PFSK-1 (cell line): ENCODE measurements at regions not wholly inside any gene's neighbourhood (a gene's known extent, or its start where the extent isn't known, plus 50 kb on each side); places are given as distances from the start of the nearest gene placed in this dataset.

ENCODE experiments used
- FOXP2 ChIP-seq: optimal IDR thresholded peaks from 2 replicates; pipeline ENCODE3; 2011; ENCODE audit warnings: borderline replicate concordance, control low read depth, inconsistent platforms; ENCODE audit not compliant: insufficient read depth; ENCODE audit errors: extremely low read length, extremely low read depth
- POLR2AphosphoS5 ChIP-seq: IDR thresholded peaks from 2 replicates; pipeline ENCODE4 v1.6.1; 2012; ENCODE audit warnings: low read depth, mild to moderate bottlenecking, control low read depth, low read length, moderate library complexity
- SIN3A ChIP-seq: IDR thresholded peaks from 2 replicates; pipeline ENCODE4 v1.6.1; 2012; ENCODE audit warnings: mild to moderate bottlenecking, low read length, moderate library complexity, borderline replicate concordance; ENCODE audit not compliant: insufficient read depth
- TAF1 ChIP-seq: IDR thresholded peaks from 2 replicates; pipeline ENCODE4 v1.6.1; 2012; ENCODE audit warnings: low read length, control low read depth, borderline replicate concordance; ENCODE audit not compliant: insufficient read depth
- TF ChIP-seq, protein P1 (sequence below), 2 experiments: IDR thresholded peaks; 2 replicates each; pipeline versions ENCODE4 v1.6.1 to v1.8.0; 2011 to 2012; ENCODE audit warnings: low read depth in 2 of 2, low read length in 2 of 2, control low read depth in 1 of 2, inconsistent platforms in 1 of 2, mild to moderate bottlenecking in 1 of 2, moderate library complexity in 1 of 2; ENCODE audit not compliant: insufficient read depth in 1 of 2

DNA sequence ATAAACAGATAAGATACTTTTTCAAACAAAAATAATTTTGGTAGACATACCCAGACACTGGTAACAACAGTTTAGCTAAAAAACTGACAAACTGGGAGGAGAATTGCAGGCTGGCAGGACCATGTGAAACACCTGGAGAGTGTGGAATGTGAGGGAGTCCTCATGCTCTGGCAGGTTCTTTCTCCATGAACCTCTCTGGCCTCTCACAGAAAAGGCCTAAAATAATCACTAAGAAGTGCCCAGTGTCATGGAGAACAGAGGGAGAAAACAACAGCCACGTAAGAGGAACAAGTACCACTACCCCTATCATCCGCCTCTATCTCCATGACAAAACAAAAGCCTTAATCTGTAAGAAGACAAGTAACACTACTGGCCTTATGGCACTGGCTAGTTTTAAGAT is 1227.5 kb upstream of the CDH9 start:
- TF ChIP-seq TAF1: no peak
- no peak for TF ChIP-seq POLR2AphosphoS5
- TF ChIP-seq, protein P1, sequence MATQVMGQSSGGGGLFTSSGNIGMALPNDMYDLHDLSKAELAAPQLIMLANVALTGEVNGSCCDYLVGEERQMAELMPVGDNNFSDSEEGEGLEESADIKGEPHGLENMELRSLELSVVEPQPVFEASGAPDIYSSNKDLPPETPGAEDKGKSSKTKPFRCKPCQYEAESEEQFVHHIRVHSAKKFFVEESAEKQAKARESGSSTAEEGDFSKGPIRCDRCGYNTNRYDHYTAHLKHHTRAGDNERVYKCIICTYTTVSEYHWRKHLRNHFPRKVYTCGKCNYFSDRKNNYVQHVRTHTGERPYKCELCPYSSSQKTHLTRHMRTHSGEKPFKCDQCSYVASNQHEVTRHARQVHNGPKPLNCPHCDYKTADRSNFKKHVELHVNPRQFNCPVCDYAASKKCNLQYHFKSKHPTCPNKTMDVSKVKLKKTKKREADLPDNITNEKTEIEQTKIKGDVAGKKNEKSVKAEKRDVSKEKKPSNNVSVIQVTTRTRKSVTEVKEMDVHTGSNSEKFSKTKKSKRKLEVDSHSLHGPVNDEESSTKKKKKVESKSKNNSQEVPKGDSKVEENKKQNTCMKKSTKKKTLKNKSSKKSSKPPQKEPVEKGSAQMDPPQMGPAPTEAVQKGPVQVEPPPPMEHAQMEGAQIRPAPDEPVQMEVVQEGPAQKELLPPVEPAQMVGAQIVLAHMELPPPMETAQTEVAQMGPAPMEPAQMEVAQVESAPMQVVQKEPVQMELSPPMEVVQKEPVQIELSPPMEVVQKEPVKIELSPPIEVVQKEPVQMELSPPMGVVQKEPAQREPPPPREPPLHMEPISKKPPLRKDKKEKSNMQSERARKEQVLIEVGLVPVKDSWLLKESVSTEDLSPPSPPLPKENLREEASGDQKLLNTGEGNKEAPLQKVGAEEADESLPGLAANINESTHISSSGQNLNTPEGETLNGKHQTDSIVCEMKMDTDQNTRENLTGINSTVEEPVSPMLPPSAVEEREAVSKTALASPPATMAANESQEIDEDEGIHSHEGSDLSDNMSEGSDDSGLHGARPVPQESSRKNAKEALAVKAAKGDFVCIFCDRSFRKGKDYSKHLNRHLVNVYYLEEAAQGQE (IDR thresholded peaks at IDR 0.05; ENCODE audit: insufficient read depth in 1 of 2, low read depth in 2 of 2, low read length in 2 of 2): no peak
- TF ChIP-seq FOXP2: no peak
- TF ChIP-seq SIN3A: no peak

DNA sequence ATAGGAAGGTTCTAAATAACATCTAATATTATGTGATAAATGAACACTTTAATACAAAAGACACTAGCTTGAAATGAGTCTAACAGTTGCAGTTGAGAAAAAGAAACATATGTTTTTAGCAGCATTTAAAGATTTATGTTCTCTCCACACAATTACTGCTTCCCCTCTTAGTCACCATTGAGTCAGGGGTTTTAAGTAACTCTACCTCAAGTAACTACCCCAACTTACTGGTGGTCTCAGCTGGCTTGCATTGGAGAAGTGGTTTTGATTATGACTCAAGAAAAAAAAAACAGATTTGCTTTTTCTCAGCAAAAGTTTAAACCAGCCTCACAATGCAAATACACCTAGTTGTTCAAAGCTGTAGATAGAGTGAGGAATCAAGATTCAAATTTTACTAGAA is 1216.5 kb upstream of the CDH9 start:
- TF ChIP-seq FOXP2 (no peak), TAF1 (no peak), SIN3A (no peak), POLR2AphosphoS5 (no peak)
- TF ChIP-seq, protein P1 (IDR thresholded peaks at IDR 0.05; ENCODE audit: insufficient read depth in 1 of 2, low read depth in 2 of 2, low read length in 2 of 2): no peak

DNA sequence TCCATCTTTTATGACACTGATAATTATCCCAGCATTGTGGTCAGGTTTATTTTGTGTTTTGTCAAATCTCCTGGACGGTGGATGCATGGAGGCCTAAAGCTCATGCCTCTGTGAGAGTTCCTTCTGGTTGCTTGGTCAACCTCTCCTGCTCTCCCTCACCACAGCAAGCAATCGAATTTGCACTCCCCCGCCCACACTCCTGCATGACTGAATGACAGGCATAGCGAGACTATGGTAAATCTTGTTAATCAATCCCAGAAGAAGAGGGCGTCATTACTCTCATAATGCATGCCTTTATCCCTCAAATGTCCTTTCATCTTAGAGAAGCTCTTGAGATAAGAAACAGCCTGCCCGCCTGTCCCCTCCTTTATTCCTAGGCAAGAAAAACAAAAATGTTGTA is 1215.0 kb upstream of the CDH9 start:
- TF ChIP-seq TAF1 (no peak), POLR2AphosphoS5 (no peak), SIN3A (no peak), FOXP2 (no peak)
- TF ChIP-seq, protein P1 (IDR thresholded peaks at IDR 0.05; ENCODE audit: insufficient read depth in 1 of 2, low read depth in 2 of 2, low read length in 2 of 2): no peak

DNA sequence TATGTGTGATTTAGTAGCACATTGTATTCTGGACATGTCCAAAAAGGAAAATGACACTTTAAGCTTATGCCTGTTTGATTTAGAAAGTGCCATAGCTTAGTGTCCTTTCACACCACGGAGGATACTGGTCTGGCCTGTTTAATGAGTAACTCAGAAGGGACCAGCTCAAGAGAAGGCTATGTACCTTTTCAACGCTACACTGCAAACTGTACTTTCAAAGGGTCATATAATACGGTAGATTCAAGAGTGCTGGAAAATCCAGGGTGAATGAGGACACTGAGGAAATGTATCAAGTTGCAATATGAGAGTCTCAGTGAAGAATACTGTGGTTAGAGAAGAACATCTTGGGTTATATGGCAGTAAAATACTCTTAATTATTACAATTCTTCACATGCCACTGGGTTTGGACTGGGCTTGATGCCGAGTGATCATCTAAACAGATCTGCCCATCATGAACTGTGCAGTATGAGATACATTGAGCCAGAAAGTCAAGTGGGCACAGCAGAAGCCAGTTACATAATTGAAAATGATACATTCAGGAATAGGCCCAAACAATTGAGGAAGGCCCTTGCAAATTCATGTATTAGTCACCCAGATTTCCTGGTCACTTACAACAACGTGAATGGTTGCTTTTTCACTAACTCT is 1211.5 kb upstream of the CDH9 start:
- no peak for TF ChIP-seq SIN3A

DNA sequence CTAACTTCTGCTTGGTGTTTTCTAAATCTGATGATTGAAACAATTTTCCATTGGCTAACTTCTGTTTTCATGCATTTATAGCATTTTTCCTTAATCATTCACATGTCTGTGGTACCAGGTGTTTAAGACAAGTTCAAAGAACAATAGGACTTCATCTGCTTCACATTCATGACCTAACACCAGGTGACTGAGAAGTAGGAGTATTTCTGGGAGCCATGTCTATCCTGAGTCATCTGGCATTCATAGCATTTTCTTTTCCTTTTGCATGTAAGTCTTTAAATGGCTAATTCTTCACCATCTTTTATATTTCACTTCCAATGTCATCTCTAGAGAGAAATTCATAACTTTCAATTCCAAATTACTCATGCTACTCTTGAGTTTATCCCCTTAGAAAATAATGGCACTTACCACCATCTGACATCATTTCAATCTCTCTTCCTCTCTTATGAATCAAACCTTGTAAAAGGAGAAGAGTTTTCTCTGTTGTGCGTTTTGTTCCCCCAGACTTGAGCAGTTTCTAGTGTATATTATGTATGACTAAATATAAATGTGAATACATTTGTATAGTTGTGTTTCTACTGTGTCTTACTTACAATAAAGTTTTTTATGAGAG is 1196.1 kb upstream of the CDH9 start:
- TF ChIP-seq SIN3A (no peak), FOXP2 (no peak), POLR2AphosphoS5 (no peak), TAF1 (no peak)
- TF ChIP-seq, protein P1 (IDR thresholded peaks at IDR 0.05; ENCODE audit: insufficient read depth in 1 of 2, low read depth in 2 of 2, low read length in 2 of 2): no peak
